ENCODE measurements at regions not wholly inside any gene's neighbourhood (a gene's known extent, or its start where the extent isn't known, plus 50 kb on each side); places are given as distances from the start of the nearest gene placed in this dataset.

DNA sequence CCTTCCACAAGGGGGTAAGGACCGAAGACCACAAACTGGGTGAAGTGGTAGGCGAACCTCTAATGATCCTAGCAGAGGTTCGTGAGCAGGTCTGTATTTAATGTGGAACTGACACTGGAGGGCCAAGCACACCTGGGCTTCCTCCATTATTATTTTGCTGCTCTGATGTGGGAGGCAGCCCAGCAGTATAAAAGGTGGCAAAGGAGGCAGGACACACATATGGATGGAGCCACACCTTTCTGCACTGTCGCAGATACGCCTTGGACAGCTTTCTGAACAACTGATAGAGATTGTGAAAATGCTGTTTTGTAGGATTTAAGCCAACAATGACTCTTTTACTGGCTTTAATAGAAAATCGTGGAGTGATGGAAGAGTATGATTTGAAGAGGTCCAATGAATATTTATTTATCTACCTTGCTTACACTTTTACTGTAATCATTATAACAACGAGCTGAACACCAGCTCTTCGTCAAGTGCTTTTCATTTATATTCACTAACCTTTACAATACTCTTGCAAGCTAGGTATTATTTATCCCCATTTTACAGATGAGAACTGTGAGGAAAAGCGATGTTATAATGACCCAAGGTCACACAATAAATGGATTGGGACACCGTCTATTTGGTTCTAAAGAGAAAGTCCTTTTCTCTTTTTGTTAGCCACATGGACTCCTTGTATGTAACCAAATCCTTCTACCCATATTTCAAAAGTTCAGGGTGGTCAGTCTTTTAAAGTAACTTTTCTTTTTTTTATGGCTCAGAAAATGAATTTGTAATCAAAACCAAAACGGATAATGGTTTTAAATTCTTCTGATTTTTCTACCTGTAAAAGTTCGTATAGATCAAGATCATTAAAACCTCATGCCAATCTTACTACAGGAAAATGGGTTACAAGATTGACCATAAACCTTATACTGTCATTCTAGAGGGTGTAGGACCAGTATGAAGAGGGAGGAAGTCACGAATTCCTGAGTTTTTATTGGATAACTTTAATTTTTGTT, 116.9 kb downstream of the UTRN start:
- H3K4me1 Mint-ChIP-seq: peaks cover 21% of the 10 kb centered on the region
- H3K9me3 Mint-ChIP-seq: no peaks in the 10 kb centered on the region
- H3K4me3 Mint-ChIP-seq: no peak overlapping the region
- TF ChIP-seq, protein P1, sequence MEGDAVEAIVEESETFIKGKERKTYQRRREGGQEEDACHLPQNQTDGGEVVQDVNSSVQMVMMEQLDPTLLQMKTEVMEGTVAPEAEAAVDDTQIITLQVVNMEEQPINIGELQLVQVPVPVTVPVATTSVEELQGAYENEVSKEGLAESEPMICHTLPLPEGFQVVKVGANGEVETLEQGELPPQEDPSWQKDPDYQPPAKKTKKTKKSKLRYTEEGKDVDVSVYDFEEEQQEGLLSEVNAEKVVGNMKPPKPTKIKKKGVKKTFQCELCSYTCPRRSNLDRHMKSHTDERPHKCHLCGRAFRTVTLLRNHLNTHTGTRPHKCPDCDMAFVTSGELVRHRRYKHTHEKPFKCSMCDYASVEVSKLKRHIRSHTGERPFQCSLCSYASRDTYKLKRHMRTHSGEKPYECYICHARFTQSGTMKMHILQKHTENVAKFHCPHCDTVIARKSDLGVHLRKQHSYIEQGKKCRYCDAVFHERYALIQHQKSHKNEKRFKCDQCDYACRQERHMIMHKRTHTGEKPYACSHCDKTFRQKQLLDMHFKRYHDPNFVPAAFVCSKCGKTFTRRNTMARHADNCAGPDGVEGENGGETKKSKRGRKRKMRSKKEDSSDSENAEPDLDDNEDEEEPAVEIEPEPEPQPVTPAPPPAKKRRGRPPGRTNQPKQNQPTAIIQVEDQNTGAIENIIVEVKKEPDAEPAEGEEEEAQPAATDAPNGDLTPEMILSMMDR (IDR thresholded peaks at IDR 0.05): no peak
- no peaks in the 10 kb centered on the region for H3K27me3 Mint-ChIP-seq
- peaks cover 51% of the 10 kb centered on the region for H3K36me3 Mint-ChIP-seq (ENCODE audit: low read depth)
- ChIA-PET CTCF (no interaction called here), POLR2A (interaction anchor here (1.3 kb wide), 1 partner anchor 58 kb away, joined by 5 read pairs; no protein-coding TSS in a partner anchor)
- intact Hi-C loops (cut with micrococcal nuclease): loop anchor here (2.0 kb wide), 1 partner anchor 15 kb away; no protein-coding TSS in a partner anchor
- ATAC-seq (ENCODE audit: low read depth) (no peak), DNase-seq (no peak)
- H3K27ac Mint-ChIP-seq: no peak overlapping the region

DNA sequence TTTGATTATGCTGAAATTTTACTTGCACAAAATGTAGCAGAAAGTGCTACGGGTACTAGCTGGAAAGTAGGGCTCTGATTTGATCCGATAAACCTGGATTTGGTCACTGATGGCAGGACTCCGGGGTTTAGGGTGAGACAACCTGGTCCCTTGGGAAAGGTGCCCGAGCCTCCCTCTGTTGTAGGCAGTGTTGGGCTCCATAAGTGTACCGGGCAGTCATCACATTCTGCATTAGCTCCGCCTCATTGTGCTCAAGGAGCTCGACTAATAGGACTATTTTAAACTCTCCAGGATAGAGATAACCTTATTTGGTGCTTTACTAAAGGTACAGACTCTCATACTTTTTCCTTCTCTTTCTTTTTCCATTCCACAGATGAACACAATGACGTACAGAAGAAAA, 117.6 kb downstream of the UTRN start:
- POLR2A ChIA-PET: interaction anchor here (1.3 kb wide), 1 partner anchor 59 kb away, joined by 5 read pairs; no protein-coding TSS in a partner anchor
- Mint-ChIP-seq H3K27ac (no peak overlapping the region), H3K4me3 (no peak overlapping the region), H3K36me3 (ENCODE audit: low read depth) (peaks cover 50% of the 10 kb centered on the region), H3K9me3 (no peaks in the 10 kb centered on the region), H3K4me1 (peaks cover 23% of the 10 kb centered on the region), H3K27me3 (no peaks in the 10 kb centered on the region)
- ATAC-seq (ENCODE audit: low read depth) (no peak), DNase-seq (no peak)
- TF ChIP-seq, protein P1 (IDR thresholded peaks at IDR 0.05): no peak
- intact Hi-C loops (cut with micrococcal nuclease): no loop called here
- CTCF ChIA-PET: no interaction called here

DNA sequence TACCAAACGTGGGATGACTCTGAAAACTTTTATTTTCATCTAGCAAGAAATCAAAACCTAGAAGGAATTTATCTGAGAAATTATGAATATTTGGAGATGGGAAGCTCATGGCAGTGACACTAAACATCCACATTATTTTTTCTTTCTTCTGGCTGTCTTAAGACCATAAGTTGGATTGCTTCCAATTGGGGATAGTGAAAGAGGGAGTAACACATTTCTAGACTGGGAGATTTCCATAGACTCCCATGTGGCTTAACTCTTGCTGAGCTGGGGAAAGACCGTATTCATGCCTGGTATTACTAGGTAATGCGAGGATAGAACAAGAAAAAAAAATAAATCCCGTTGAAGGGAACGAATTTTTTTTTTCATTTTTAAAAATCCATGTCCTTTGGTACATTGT, 120.0 kb downstream of the UTRN start:
- ATAC-seq (ENCODE audit: low read depth) (no peak), DNase-seq (no peak)
- POLR2A ChIA-PET: no interaction called here
- intact Hi-C loops (cut with micrococcal nuclease): no loop called here
- CTCF ChIA-PET: no interaction called here
- Mint-ChIP-seq H3K36me3 (ENCODE audit: low read depth) (peaks cover 42% of the 10 kb centered on the region), H3K27me3 (no peaks in the 10 kb centered on the region), H3K27ac (no peak overlapping the region), H3K4me1 (peaks cover 23% of the 10 kb centered on the region), H3K4me3 (no peak overlapping the region), H3K9me3 (no peaks in the 10 kb centered on the region)
- TF ChIP-seq, protein P1 (IDR thresholded peaks at IDR 0.05): no peak

DNA sequence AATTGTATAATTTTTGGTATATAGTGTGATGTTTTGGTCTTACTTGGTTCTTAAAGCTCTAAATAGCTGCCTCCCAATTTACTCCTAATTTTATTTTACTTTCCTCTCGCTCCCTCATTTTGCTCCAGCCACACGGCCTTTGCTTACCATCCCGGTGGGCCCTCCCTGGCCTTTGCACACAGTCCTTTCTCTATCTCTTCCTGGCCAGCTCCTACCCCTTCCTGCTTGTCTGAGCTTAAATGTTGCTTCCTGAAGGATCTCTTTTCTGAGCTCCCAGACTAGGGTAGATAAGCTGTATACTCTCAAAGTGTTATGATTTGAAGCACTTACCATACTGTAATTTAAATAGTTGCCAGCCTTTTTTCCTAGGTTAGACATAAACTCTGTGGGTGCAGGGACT, 121.7 kb downstream of the UTRN start:
- Mint-ChIP-seq H3K27ac (no peak overlapping the region), H3K4me3 (no peak overlapping the region), H3K27me3 (no peaks in the 10 kb centered on the region), H3K36me3 (ENCODE audit: low read depth) (peaks cover 44% of the 10 kb centered on the region), H3K4me1 (peaks cover 29% of the 10 kb centered on the region), H3K9me3 (no peaks in the 10 kb centered on the region)
- CTCF ChIA-PET: no interaction called here
- intact Hi-C loops (cut with micrococcal nuclease): no loop called here
- ATAC-seq (ENCODE audit: low read depth) (no peak), DNase-seq (no peak)
- TF ChIP-seq, protein P1 (IDR thresholded peaks at IDR 0.05): no peak
- POLR2A ChIA-PET: no interaction called here

DNA sequence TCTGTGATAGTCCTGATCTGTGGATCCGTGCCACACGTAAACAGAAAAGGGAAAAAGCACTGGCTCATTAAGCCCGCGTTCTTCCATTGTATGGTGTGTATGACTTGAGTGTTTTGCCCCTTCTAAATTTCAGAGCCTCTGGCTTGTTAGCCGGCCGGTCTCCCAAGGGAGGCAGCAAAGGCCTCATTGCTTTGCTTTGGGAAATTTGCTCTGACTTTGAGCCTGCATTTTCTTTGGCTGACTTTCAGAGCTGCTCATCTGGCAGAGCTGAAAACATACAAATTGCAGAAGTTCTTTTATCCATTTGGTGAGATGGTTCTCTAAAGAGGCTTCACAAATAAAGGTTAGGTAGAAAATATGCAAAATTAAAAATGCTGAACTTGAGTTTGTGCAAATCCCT, 123.0 kb downstream of the UTRN start:
- TF ChIP-seq, protein P1 (IDR thresholded peaks at IDR 0.05): no peak
- ChIA-PET CTCF (no interaction called here), POLR2A (interaction anchor here (0.6 kb wide), 1 partner anchor 76 kb away, joined by 3 read pairs; no protein-coding TSS in a partner anchor)
- no peaks in the 10 kb centered on the region for H3K9me3 Mint-ChIP-seq
- H3K27me3 Mint-ChIP-seq: no peaks in the 10 kb centered on the region
- ATAC-seq (ENCODE audit: low read depth) (no peak), DNase-seq (no peak)
- H3K4me1 Mint-ChIP-seq: peaks cover 34% of the 10 kb centered on the region
- H3K4me3 Mint-ChIP-seq: no peak overlapping the region
- intact Hi-C loops (cut with micrococcal nuclease): no loop called here
- H3K36me3 Mint-ChIP-seq (ENCODE audit: low read depth): peaks cover 35% of the 10 kb centered on the region
- H3K27ac Mint-ChIP-seq: no peak overlapping the region
